Left lung (tissue), 4 donors: ENCODE measurements at regions not wholly inside any gene's neighbourhood (a gene's known extent, or its start where the extent isn't known, plus 50 kb on each side); places are given as distances from the start of the nearest gene placed in this dataset.
"Not testable (repeated sequence)": the region's sequence is repeated elsewhere in the genome, so short reads cannot be mapped to it uniquely, and the experiment has no call there.

ENCODE experiments used
- ATAC-seq: fragments of 200-7000 bp; cut with Tn5 transposase; one replicate; pipeline ENCODE4 v1.9.1; 2020; ENCODE audit warnings: moderate library complexity
- DNase-seq, 4 donors: peaks; one replicate each; pipeline ENCODE4 v3.0.0-alpha.2; 2013 to 2020
- H3K27ac ChIP-seq, 2 donors: fragments of 200-600 bp; sonication (generic) in 1 of 2; one replicate each; pipeline versions ENCODE4 v1.5.0 to v1.8.0; 2020 to 2021
- H3K27me3 ChIP-seq, 2 donors: fragments of 200-600 bp; sonication (generic) in 1 of 2; one replicate each; pipeline versions ENCODE4 v1.5.0 to v1.8.0; 2020 to 2021
- H3K36me3 ChIP-seq, 2 donors: fragments of 200-600 bp; sonication (generic) in 1 of 2; one replicate each; pipeline versions ENCODE4 v1.5.0 to v1.8.0; 2020 to 2021
- H3K4me1 ChIP-seq, 2 donors: fragments of 200-600 bp; one replicate each; pipeline ENCODE4 v1.8.0; 2021
- H3K4me3 ChIP-seq, 2 donors: fragments of 200-600 bp; sonication (generic) in 1 of 2; one replicate each; pipeline versions ENCODE4 v1.5.0 to v1.8.0; 2020 to 2021; ENCODE audit warnings: mild to moderate bottlenecking in 1 of 2
- H3K9me3 ChIP-seq, 2 donors: fragments of 200-600 bp; sonication (generic) in 1 of 2; one replicate each; pipeline versions ENCODE4 v1.5.0 to v1.8.0; 2020 to 2021
- intact Hi-C, 2 donors: fragments of 100-400 bp; cut with DNase I; formaldehyde crosslinking; loops; one replicate each; pipeline versions ENCODE4 v1.11.2 to v1.14.2; 2022
- TF ChIP-seq, protein P1 (sequence below), 2 donors: fragments of 200-600 bp; sonication (generic) in 1 of 2; IDR thresholded peaks; one replicate each; pipeline versions ENCODE4 v1.5.0 to v1.8.0; 2021; ENCODE audit warnings: antibody characterized with exemption in 2 of 2
- donor health status: DM: no; HTN: yes; CAD: no.
- donor health status: DM: no; HTN: no; CAD: no.

GRCh38 chr6:18536591-18537055 is 149.5 kb downstream of the RNF144B start:
- Histone ChIP-seq H3K36me3 (no peaks in the 10 kb centered on the region), H3K27me3 (no peaks in the 10 kb centered on the region), H3K27ac (no peak overlapping the region), H3K9me3 (no peaks in the 10 kb centered on the region), H3K4me1 (no peaks in the 10 kb centered on the region), H3K4me3 (no peak overlapping the region)
- DNase-seq (no peak), ATAC-seq (no peak)
- TF ChIP-seq, protein P1, sequence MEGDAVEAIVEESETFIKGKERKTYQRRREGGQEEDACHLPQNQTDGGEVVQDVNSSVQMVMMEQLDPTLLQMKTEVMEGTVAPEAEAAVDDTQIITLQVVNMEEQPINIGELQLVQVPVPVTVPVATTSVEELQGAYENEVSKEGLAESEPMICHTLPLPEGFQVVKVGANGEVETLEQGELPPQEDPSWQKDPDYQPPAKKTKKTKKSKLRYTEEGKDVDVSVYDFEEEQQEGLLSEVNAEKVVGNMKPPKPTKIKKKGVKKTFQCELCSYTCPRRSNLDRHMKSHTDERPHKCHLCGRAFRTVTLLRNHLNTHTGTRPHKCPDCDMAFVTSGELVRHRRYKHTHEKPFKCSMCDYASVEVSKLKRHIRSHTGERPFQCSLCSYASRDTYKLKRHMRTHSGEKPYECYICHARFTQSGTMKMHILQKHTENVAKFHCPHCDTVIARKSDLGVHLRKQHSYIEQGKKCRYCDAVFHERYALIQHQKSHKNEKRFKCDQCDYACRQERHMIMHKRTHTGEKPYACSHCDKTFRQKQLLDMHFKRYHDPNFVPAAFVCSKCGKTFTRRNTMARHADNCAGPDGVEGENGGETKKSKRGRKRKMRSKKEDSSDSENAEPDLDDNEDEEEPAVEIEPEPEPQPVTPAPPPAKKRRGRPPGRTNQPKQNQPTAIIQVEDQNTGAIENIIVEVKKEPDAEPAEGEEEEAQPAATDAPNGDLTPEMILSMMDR (IDR thresholded peaks at IDR 0.05), result no peak
- intact Hi-C loops, result no loop called here

DNA sequence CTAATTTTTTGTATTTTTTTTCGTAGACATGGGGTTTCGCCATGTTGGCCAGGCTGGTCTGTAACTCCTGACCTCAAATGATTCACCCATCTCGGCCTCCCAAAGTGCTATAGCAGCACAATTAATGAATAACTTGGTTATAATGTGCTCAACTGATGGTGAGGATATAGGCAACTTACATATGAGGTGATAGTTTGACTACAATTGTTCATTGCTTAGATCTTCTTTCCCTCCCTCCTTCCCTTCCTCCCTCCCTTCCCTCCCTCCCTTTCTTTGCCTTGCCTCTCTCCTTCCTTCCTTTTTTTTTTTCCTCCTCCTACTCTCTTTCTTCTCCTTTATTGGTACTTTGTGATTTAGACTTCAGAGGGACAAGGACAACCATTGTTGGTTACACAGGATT is 151.2 kb downstream of the RNF144B start:
- Histone ChIP-seq H3K27ac (no peak overlapping the region), H3K4me3 (no peak overlapping the region), H3K27me3 (peaks cover 0 to 4% of the 10 kb centered on the region in 2 donors), H3K4me1 (no peaks in the 10 kb centered on the region), H3K36me3 (no peaks in the 10 kb centered on the region), H3K9me3 (peaks cover 0 to 2% of the 10 kb centered on the region in 2 donors)
- ATAC-seq (no peak), DNase-seq (no peak)
- TF ChIP-seq, protein P1 (IDR thresholded peaks at IDR 0.05), result no peak
- intact Hi-C loops, result no loop called here

DNA sequence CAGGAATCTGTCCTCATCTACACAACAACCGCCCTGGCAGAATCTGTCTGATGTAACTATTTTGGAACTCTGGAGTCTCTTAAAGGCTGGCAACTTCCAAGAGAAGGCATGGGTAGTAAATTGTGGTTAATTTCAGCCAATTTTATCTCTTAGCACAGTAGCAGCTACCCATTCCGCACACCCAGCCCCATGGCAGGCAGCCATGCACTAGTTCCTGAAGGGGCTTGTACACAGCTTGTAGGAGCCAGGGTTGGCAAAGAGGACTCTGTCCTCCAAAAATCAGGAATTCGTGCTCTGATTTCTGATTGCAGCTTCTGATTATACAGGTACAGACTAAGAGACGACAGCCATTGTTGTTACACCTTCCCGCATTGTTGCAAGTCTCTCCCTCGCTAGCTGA is 155.9 kb downstream of the RNF144B start:
- ATAC-seq (no peak), DNase-seq (no peak)
- intact Hi-C loops, result no loop called here
- Histone ChIP-seq H3K9me3 (peaks cover 0 to 27% of the 10 kb centered on the region in 2 donors), H3K27me3 (peaks cover 0 to 4% of the 10 kb centered on the region in 2 donors), H3K4me1 (no peaks in the 10 kb centered on the region), H3K4me3 (no peak overlapping the region), H3K27ac (no peak overlapping the region), H3K36me3 (no peaks in the 10 kb centered on the region)
- TF ChIP-seq, protein P1 (IDR thresholded peaks at IDR 0.05), result no peak

DNA sequence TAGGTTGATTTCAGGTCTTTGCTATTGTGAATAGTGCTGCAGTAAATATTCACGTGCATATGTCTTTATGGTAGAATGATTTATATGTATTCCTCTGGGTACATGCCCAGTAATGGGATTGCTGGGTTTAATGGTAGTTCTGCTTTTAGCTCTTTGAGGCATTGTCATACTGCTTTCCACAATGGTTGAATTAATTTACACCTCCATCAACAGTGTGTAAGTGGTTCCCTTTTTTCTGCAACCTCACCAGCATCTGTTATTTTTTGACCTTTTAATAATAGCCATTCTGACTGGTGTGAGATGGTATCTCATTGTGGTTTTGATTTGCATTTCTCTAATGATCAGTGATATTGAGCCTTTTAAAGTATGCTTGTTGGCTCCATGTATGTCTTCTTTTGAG is 158.0 kb downstream of the RNF144B start:
- H3K27ac ChIP-seq, H3K4me1 ChIP-seq, DNase-seq: not testable (repeated sequence)

DNA sequence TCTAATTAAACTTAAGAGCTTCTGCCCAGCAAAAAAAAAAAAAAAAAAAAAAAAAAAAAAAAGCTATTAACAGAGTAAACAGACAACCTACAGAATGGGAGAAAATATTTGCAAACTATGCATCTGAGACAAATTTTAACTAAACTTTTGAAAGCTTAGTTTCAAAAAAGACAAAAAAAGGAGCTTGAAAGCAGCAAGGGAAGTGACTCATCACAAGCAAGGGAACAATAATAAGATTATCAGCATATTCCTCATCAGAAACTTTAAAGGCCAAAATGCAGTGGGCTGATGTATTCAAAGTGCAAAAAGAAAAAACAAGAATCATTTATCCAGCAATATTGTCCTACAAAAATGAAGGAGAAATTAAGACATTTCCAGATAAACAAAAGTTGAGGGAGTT is 158.6 kb downstream of the RNF144B start:
- H3K4me3 ChIP-seq, result no peak overlapping the region
- H3K36me3 ChIP-seq, result no peaks in the 10 kb centered on the region
- DNase-seq (no peak), ATAC-seq (no peak)
- intact Hi-C loops, result no loop called here
- peaks cover 0 to 4% of the 10 kb centered on the region in 2 donors for H3K27me3 ChIP-seq
- H3K27ac ChIP-seq, result no peak overlapping the region
- peaks cover 0 to 27% of the 10 kb centered on the region in 2 donors for H3K9me3 ChIP-seq
- no peaks in the 10 kb centered on the region for H3K4me1 ChIP-seq
- TF ChIP-seq, protein P1 (IDR thresholded peaks at IDR 0.05), result no peak

More for the DNA sequence above, 158.0 kb downstream of the RNF144B start:
- H3K9me3 ChIP-seq, result peaks cover 0 to 27% of the 10 kb centered on the region in 2 donors
- ATAC-seq, H3K4me3 ChIP-seq, intact Hi-C loops, H3K27me3 ChIP-seq, H3K36me3 ChIP-seq: not testable (repeated sequence)

- TF ChIP-seq, protein P1 (IDR thresholded peaks at IDR 0.05), result no peak
- Histone ChIP-seq H3K27me3 (no peaks in the 10 kb centered on the region), H3K9me3 (peaks cover 0 to 10% of the 10 kb centered on the region in 2 donors), H3K4me3 (no peak overlapping the region), H3K4me1 (no peaks in the 10 kb centered on the region), H3K36me3 (no peaks in the 10 kb centered on the region), H3K27ac (no peak overlapping the region)
- DNase-seq, result no peak
- intact Hi-C loops, result no loop called here
- no peak for ATAC-seq
Observed at GRCh38 chr6:18550119-18550518, 163.0 kb downstream of the RNF144B start.
